H1 (cell line): ENCODE measurements at regions not wholly inside any gene's neighbourhood (a gene's known extent, or its start where the extent isn't known, plus 50 kb on each side); places are given as distances from the start of the nearest gene placed in this dataset.

Source experiments
- CTCF ChIA-PET: fragments of 300-600 bp; sonication (Branson Sonifier 250); formaldehyde crosslinking; loops from one replicate; lab custom pipeline; 2021; ENCODE audit not compliant: partially characterized antibody; lab: Charles Lee
- POLR2A ChIA-PET: fragments of 300-600 bp; sonication (Branson Sonifier 250); formaldehyde crosslinking; loops from one replicate; lab custom pipeline; 2021; ENCODE audit warnings: inconsistent platforms; ENCODE audit not compliant: partially characterized antibody; lab: Charles Lee
- DNase-seq, 2 experiments: peaks; one replicate each; pipeline versions ENCODE4 v3.0.0 to v3.0.0-alpha.2; 2010 to 2022; ENCODE audit warnings: low spot score in 2 of 2, low read depth in 1 of 2, mixed read lengths in 1 of 2
- FAIRE-seq: peaks from 2 replicates; lab custom pipeline; 2011; peaks lifted over from hg19 to GRCh38; lab: Jason Lieb, UNC
- H2AFZ ChIP-seq: 2 replicates; pipeline ENCODE4 v1.8.1; 2012; ENCODE audit warnings: low read length, inconsistent platforms
- H2AK5ac ChIP-seq: 2 replicates; pipeline ENCODE4 v1.6.1; 2013; ENCODE audit warnings: low read depth, low read length
- H2BK120ac ChIP-seq: replicated peaks from 2 replicates; pipeline ENCODE3; 2013; ENCODE audit warnings: low read depth, low read length, inconsistent platforms
- H2BK12ac ChIP-seq: 2 replicates; pipeline ENCODE4 v1.6.1; 2013; ENCODE audit warnings: low read depth, low read length
- H2BK15ac ChIP-seq: 2 replicates; pipeline ENCODE4 v1.6.1; 2013; ENCODE audit warnings: low read length
- H2BK20ac ChIP-seq: 2 replicates; pipeline ENCODE4 v1.6.1; 2013; ENCODE audit warnings: low read length
- H2BK5ac ChIP-seq: 2 replicates; pipeline ENCODE4 v1.6.1; 2013; ENCODE audit warnings: low read depth, low read length
- H3K14ac ChIP-seq: 2 replicates; pipeline ENCODE4 v1.6.1; 2013; ENCODE audit warnings: inconsistent platforms; ENCODE audit not compliant: insufficient read length
- H3K18ac ChIP-seq: 2 replicates; pipeline ENCODE4 v1.6.1; 2013; ENCODE audit warnings: low read length; ENCODE audit errors: extremely low read depth
- H3K23ac ChIP-seq: 2 replicates; pipeline ENCODE4 v1.6.1; 2013; ENCODE audit warnings: inconsistent platforms; ENCODE audit not compliant: insufficient read length
- H3K23me2 ChIP-seq: 2 replicates; pipeline ENCODE4 v1.6.1; 2013; ENCODE audit warnings: low read depth, low read length
- H3K27ac ChIP-seq: 2 replicates; pipeline ENCODE4 v1.6.1; 2011; ENCODE audit warnings: low read depth, low read length, inconsistent platforms
- H3K27me3 ChIP-seq, 4 experiments: replicated peaks in 1 of 4; 1 replicate in 1 of 4; 2 replicates in 3 of 4; pipeline versions ENCODE4 v1.6.1 to v1.8.1; 2011 to 2013; ENCODE audit warnings: low read length in 3 of 4, mild to moderate bottlenecking in 3 of 4, inconsistent platforms in 2 of 4, mixed read lengths in 2 of 4, moderate library complexity in 1 of 4; ENCODE audit not compliant: control insufficient read depth in 3 of 4, insufficient read depth in 3 of 4; ENCODE audit errors: extremely low read depth in 1 of 4
- H3K36me3 ChIP-seq, 4 experiments: 2 replicates each; pipeline versions ENCODE4 v1.6.1 to v1.8.1; 2011 to 2013; ENCODE audit warnings: mild to moderate bottlenecking in 4 of 4, low read length in 3 of 4, moderate library complexity in 2 of 4, control low read depth in 1 of 4, inconsistent platforms in 1 of 4; ENCODE audit not compliant: insufficient read depth in 4 of 4, control insufficient read depth in 2 of 4
- H3K4ac ChIP-seq: replicated peaks from 2 replicates; pipeline ENCODE3; 2013; ENCODE audit warnings: low read length, low read depth, mixed read lengths, inconsistent platforms; ENCODE audit not compliant: insufficient read length
- H3K4me1 ChIP-seq, 4 experiments: replicated peaks in 1 of 4; 1 replicate in 1 of 4; 2 replicates in 3 of 4; pipeline versions ENCODE4 v1.6.1 to v1.8.1; 2011 to 2013; ENCODE audit warnings: low read length in 3 of 4, inconsistent platforms in 2 of 4, mixed read lengths in 1 of 4; ENCODE audit not compliant: insufficient read depth in 4 of 4, control insufficient read depth in 3 of 4
- H3K4me2 ChIP-seq, 2 experiments: 2 replicates each; pipeline versions ENCODE4 v1.6.1 to v1.8.1; 2011 to 2013; ENCODE audit warnings: low read depth in 2 of 2, low read length in 2 of 2, control low read depth in 1 of 2, inconsistent platforms in 1 of 2, mild to moderate bottlenecking in 1 of 2; ENCODE audit not compliant: insufficient read depth in 1 of 2
- H3K4me3 ChIP-seq, 4 experiments: fragments of 200-600, 300-600 bp in 1 of 4; sonication (generic), shearing (Covaris generic), sonication (Bioruptor Twin) in 1 of 4; 2 replicates each; pipeline versions ENCODE4 v1.5.1 to v1.8.1; 2011 to 2016; ENCODE audit warnings: low read length in 4 of 4, low read depth in 3 of 4, control low read depth in 2 of 4, inconsistent platforms in 2 of 4, mild to moderate bottlenecking in 2 of 4, mixed read lengths in 1 of 4, moderate library complexity in 1 of 4; ENCODE audit not compliant: insufficient read depth in 2 of 4; ENCODE audit errors: extremely low read depth in 1 of 4
- H3K56ac ChIP-seq: replicated peaks from 2 replicates; pipeline ENCODE3; 2013; ENCODE audit warnings: low read depth, mild to moderate bottlenecking, mixed read lengths, low read length, inconsistent platforms; ENCODE audit not compliant: insufficient read length
- H3K79me1 ChIP-seq: 2 replicates; pipeline ENCODE4 v1.6.1; 2013; ENCODE audit warnings: low read depth, low read length, control low read depth
- H3K79me2 ChIP-seq, 2 experiments: 2 replicates each; pipeline versions ENCODE4 v1.6.1 to v1.8.1; 2012 to 2013; ENCODE audit warnings: low read length in 2 of 2, mild to moderate bottlenecking in 2 of 2, inconsistent platforms in 1 of 2; ENCODE audit not compliant: insufficient read depth in 2 of 2, control insufficient read depth in 1 of 2
- H3K9ac ChIP-seq, 4 experiments: replicated peaks in 1 of 4; 1 replicate in 1 of 4; 2 replicates in 3 of 4; pipeline versions ENCODE4 v1.6.1 to v1.8.1; 2011 to 2013; ENCODE audit warnings: low read depth in 3 of 4, low read length in 3 of 4, control low read depth in 2 of 4, mild to moderate bottlenecking in 2 of 4, moderate library complexity in 2 of 4, inconsistent platforms in 1 of 4; ENCODE audit errors: extremely low read depth in 1 of 4
- H3K9me3 ChIP-seq, 2 experiments: 2 replicates each; pipeline versions ENCODE4 v1.6.1 to v1.8.1; 2012 to 2013; ENCODE audit warnings: mild to moderate bottlenecking in 2 of 2, moderate library complexity in 2 of 2, control low read depth in 1 of 2, inconsistent platforms in 1 of 2, low read depth in 1 of 2, low read length in 1 of 2, mixed read lengths in 1 of 2; ENCODE audit not compliant: insufficient read depth in 2 of 2
- H4K20me1 ChIP-seq, 2 experiments: replicated peaks in 1 of 2; 2 replicates each; pipeline versions ENCODE3 to v1.8.1; 2011 to 2013; ENCODE audit warnings: inconsistent platforms in 2 of 2, low read length in 2 of 2, mild to moderate bottlenecking in 1 of 2; ENCODE audit not compliant: insufficient read depth in 2 of 2, control insufficient read depth in 1 of 2
- H4K5ac ChIP-seq: 2 replicates; pipeline ENCODE4 v1.6.1; 2013; ENCODE audit warnings: low read length, low read depth, mixed read lengths, inconsistent platforms; ENCODE audit not compliant: insufficient read length
- H4K8ac ChIP-seq: 2 replicates; pipeline ENCODE4 v1.8.0; 2013; ENCODE audit warnings: mild to moderate bottlenecking, moderate library complexity, low read length, inconsistent platforms; ENCODE audit not compliant: insufficient read depth; ENCODE audit errors: extremely low read depth
- H4K91ac ChIP-seq: replicated peaks from 2 replicates; pipeline ENCODE3; 2013; ENCODE audit warnings: low read length, mixed read lengths, inconsistent platforms; ENCODE audit not compliant: insufficient read length
- CEBPB ChIP-seq: IDR thresholded peaks from 2 replicates; pipeline ENCODE4 v1.6.1; 2012; ENCODE audit warnings: low read depth, low read length
- POU5F1 ChIP-seq: IDR thresholded peaks from 2 replicates; pipeline ENCODE4 v1.6.1; 2011; ENCODE audit warnings: low read depth, mild to moderate bottlenecking, low read length, moderate library complexity
- whole genome bisulfite sequencing, 2 experiments: shearing (Covaris generic) in 1 of 2; methylation state at CpG; one replicate each; pipeline versions ENCODE4 v1.1.6 to v1.1.7; 2013 to 2015; ENCODE audit warnings: low lambda C conversion rate in 2 of 2, mixed read lengths in 2 of 2, inconsistent platforms in 1 of 2, low coverage in 1 of 2, missing lambda C conversion rate in 1 of 2; ENCODE audit not compliant: insufficient replicate concordance in 2 of 2, insufficient coverage in 1 of 2, insufficient read length in 1 of 2; ENCODE audit errors: extremely low coverage in 1 of 2, missing lambda C conversion rate in 1 of 2; 5-methylcytosine and 5-hydroxymethylcytosine counted together

GRCh38 chr12:58648176-58648575, 272.1 kb downstream of the LRIG3 start:
- H3K18ac ChIP-seq = no peak overlapping the region; the same call in 1 of the 2 replicates
- H3K4me2 ChIP-seq = no peak overlapping the region
- no peaks in the 10 kb centered on the region for H4K20me1 ChIP-seq
- H3K4ac ChIP-seq = no peak overlapping the region
- H3K56ac ChIP-seq = no peak overlapping the region
- no peak for FAIRE-seq
- H2AK5ac ChIP-seq = no peak overlapping the region
- H3K14ac ChIP-seq = no peak overlapping the region
- H3K23ac ChIP-seq = no peak overlapping the region
- no peaks in the 10 kb centered on the region for H3K79me2 ChIP-seq
- H3K4me1 ChIP-seq = no peaks in the 10 kb centered on the region; a peak in 1 of 7 replicates
- H4K8ac ChIP-seq = peak overlapping the region; percentile 79; the same call in 1 of the 2 replicates
- TF ChIP-seq CEBPB = no peak
- TF ChIP-seq POU5F1 = no peak
- H3K27me3 ChIP-seq = no peaks in the 10 kb centered on the region
- DNase-seq = no peak
- 85% methylated on average over 4 of the region's 4 CpGs; no CpG with 5 or more reads in 1 of the 2 experiments for WGBS, 2 experiments
- no peaks in the 10 kb centered on the region for H3K23me2 ChIP-seq
- CTCF ChIA-PET = interaction anchor here (0.6 to 1.3 kb wide), 2 partner anchors 124 to 503 kb away, joined by 3 read pairs; no protein-coding TSS in a partner anchor
- 0 out of 2 replicates have a peak overlapping the region, but pooled peaks have one; percentile 50 for H2AFZ ChIP-seq
- H3K9ac ChIP-seq = no peak overlapping the region
- H3K27ac ChIP-seq = no peak overlapping the region
- H2BK15ac ChIP-seq = no peak overlapping the region
- H3K4me3 ChIP-seq = no peak overlapping the region
- H4K91ac ChIP-seq = no peak overlapping the region
- H2BK20ac ChIP-seq = no peak overlapping the region
- no peaks in the 10 kb centered on the region for H3K79me1 ChIP-seq
- H4K5ac ChIP-seq = no peak overlapping the region
- H2BK5ac ChIP-seq = no peak overlapping the region
- H3K36me3 ChIP-seq = no peaks in the 10 kb centered on the region
- H2BK12ac ChIP-seq = no peak overlapping the region
- H2BK120ac ChIP-seq = no peak overlapping the region
- POLR2A ChIA-PET = no interaction called here
- H3K9me3 ChIP-seq = no peaks in the 10 kb centered on the region; a peak in 1 of 4 replicates
